Stimulated activated CD8-positive, alpha-beta memory T cell treated with anti-CD3 and anti-CD28 coated beads, Interleukin-7, amount 100 ng/mL, for 24 hours (primary cell): ENCODE measurements at regions not wholly inside any gene's neighbourhood (a gene's known extent, or its start where the extent isn't known, plus 50 kb on each side); places are given as distances from the start of the nearest gene placed in this dataset.
"Not testable (repeated sequence)": the region's sequence is repeated elsewhere in the genome, so short reads cannot be mapped to it uniquely, and the experiment has no call there.

ENCODE experiments used
- DNase-seq: peaks from one replicate; pipeline ENCODE4 v3.0.0-alpha.2; 2020; ENCODE audit warnings: low read depth

DNA sequence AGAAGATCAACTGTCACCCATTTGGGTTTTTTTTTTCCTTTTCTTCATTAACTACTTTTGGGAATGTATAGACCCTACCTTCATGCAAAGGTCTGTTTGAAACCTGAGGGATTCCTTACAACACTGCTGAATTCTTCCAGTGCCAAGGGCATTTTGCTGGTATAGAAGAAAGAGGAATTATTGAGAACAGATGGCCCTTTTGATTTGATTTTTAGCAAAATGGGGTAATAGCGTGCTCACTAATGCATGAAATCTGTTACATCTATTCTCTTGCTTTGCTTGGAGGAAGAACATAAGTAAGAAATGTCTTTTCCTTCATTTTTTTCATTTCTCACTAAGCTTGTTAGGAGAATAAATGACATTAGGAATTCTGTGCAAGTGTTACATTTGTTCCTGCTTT, 501.9 kb downstream of the TMEM135 start:
- no peak for DNase-seq

GRCh38 chr11:87536565-87536964, 498.8 kb downstream of the TMEM135 start:
- DNase-seq, result no peak

- no peak for DNase-seq
Measured at GRCh38 chr11:87536016-87536415, 498.3 kb downstream of the TMEM135 start.

- no peak for DNase-seq
Measured at GRCh38 chr11:87535513-87535912, 497.8 kb downstream of the TMEM135 start.

GRCh38 chr11:87531835-87532234, 494.1 kb downstream of the TMEM135 start:
- DNase-seq, result not testable (repeated sequence)

GRCh38 chr11:87529486-87529885, 491.8 kb downstream of the TMEM135 start:
- DNase-seq, result no peak

DNA sequence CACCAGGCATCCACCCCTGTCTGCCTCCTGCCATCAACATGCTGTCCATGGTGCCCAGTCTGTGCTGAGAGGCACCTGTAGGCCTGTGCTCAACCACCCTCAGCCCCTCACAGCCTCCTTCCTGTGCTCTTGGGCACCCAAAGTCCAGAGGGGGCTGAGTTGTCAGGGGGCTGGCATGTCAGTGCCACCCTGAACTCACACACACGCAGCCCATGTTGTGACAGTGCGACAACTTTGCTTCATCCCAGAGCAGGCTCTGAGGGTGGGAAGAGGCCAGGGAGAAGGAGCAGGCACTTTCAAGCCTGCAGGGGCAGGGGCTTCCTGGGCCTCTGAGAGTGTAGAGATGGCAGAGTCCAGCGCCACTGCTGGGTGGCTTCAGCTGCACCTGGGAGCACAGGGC, 491.0 kb downstream of the TMEM135 start:
- no peak for DNase-seq

GRCh38 chr11:87523276-87523675, 485.5 kb downstream of the TMEM135 start:
- no peak for DNase-seq

DNA sequence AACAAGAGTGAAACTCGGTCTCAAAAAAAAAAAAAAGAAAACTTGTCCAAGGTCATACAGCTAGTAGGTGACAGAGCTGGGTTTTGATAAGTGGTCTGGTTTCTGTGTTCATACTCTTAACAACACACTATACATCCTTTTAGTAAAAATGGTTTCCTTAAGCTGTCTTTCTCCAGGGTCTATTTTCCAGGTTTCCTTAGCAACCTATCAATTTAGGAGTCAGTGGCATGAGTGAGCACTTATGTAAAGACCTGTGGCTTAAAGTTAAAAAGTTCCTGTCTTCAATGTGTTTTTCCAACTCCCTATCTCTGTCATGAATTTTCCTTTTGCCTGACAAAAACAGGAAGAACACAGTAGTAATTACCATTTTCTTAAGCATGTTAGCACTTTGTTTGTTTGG, 480.5 kb downstream of the TMEM135 start:
- no peak for DNase-seq

GRCh38 chr11:87517351-87517750, 479.6 kb downstream of the TMEM135 start:
- DNase-seq, result no peak

DNA sequence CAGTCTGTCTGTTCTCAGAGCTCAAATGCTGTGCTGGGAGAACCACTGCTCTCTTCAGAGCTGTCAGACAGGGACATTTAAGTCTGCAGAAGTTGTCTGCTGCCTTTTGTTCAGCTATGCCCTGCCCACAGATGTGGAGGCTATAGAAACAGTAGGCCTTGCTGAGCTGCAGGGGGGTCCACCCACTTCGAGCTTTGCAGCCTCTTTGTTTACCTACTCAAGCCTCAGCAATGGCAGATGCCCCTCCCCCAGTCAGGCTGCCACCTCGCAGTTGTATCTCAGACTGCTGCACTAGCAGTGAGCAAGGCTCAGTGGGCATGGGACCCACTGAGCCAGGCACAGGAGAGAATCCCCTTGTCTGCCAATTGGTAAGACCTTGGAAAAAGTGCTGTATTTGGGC, 470.0 kb downstream of the TMEM135 start:
- not testable (repeated sequence) for DNase-seq

GRCh38 chr11:87506946-87507345, 469.2 kb downstream of the TMEM135 start:
- DNase-seq, result not testable (repeated sequence)

- no peak for DNase-seq
Measured at GRCh38 chr11:87501388-87501787, 463.7 kb downstream of the TMEM135 start.

GRCh38 chr11:87494936-87495335, 457.2 kb downstream of the TMEM135 start:
- DNase-seq, result not testable (repeated sequence)

- not testable (repeated sequence) for DNase-seq
Measured at GRCh38 chr11:87494026-87494425, 456.3 kb downstream of the TMEM135 start.

DNA sequence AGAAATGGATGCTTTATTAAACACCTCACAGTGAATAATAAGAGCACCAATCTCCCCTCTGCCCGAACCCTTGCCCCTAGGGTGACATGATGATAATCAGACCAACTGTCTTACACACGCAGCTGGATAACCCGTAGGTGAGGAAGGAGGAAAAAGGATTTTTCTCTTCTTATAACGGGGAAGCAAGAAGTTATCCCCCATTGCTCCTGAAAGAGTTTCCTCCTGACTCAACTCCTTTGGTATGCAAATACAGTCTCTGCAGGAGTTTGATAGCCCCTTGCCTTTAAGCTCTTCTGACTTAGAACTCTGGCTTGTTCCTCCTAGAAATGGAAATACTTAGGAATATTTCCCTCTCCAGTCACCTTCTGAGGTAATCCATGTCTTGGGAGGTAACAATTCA, 455.8 kb downstream of the TMEM135 start:
- DNase-seq, result no peak

- DNase-seq, result no peak
Measured at GRCh38 chr11:87491381-87491780, 453.6 kb downstream of the TMEM135 start.

DNA sequence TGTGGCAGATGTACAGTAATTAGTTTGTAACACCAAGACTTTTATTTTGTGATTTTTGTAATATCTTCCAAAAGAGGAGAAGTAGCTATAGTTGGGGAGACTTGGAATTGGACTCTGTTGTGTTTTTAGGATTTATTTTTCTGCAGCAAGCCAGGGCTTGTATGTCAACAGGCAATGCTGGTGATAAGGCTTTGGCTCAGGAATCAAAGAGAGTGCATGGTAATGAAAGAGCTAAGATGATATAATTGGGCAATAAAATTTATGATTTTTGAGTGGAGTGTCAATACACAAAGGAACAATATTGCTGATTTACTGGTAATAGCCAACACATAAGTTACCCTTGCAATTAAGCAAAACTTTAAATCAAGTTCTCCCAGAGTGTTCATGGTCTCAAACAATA, 452.9 kb downstream of the TMEM135 start:
- DNase-seq, result no peak

- no peak for DNase-seq
Measured at GRCh38 chr11:87484566-87484965, 446.8 kb downstream of the TMEM135 start.

- no peak for DNase-seq
Measured at GRCh38 chr11:87477321-87477720, 439.6 kb downstream of the TMEM135 start.

- DNase-seq, result no peak
Measured at GRCh38 chr11:87473174-87473573, 435.4 kb downstream of the TMEM135 start.

- no peak for DNase-seq
Measured at GRCh38 chr11:87466223-87466622, 428.5 kb downstream of the TMEM135 start.

GRCh38 chr11:87465716-87466115, 428.0 kb downstream of the TMEM135 start:
- DNase-seq, result no peak

- DNase-seq, result no peak
Measured at GRCh38 chr11:87463486-87464102, 425.9 kb downstream of the TMEM135 start.

DNA sequence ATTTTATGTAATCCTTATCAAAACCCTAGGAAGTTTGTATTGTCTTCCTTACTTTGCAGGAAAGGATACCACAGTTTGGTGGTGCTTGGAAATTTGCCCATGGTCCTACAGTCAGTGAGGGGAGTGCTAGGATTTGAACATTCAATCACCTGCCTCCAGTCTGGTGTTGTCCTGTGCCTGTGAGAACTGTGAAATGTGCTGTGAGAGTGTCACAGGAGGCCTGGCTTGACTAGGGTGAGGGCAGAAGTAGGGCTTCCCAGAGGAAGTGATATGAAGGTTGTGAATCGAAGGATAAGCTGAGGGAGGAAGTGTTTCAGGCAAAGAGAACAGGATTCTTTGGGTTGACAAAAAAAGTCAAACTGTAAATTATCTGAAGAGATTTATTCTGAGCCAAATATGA, 424.4 kb downstream of the TMEM135 start:
- no peak for DNase-seq
